IMR-90 (cell line): ENCODE measurements at regions not wholly inside any gene's neighbourhood (a gene's known extent, or its start where the extent isn't known, plus 50 kb on each side); places are given as distances from the start of the nearest gene placed in this dataset.

ENCODE experiments used
- ATAC-seq: fragments of 200-7000 bp; cut with Tn5 transposase; 2 replicates; pipeline ENCODE4 v1.9.1; 2020; ENCODE audit warnings: low read depth, mild to moderate bottlenecking, moderate library complexity
- BruUV-seq: library from RNA; stranded (reverse); fragments of 400-500 nt; replicated peaks from 2 replicates; lab custom pipeline; 2021; lab: Mats Ljungman, UMichigan
- CTCF ChIA-PET: fragments of 300-600 bp; formaldehyde crosslinking; extraction: SDS; loops from one replicate; lab custom pipeline; 2021; ENCODE audit warnings: antibody characterized with exemption; lab: Yijun Ruan, JAX
- POLR2A ChIA-PET: fragments of 300-600 bp; sonication (Branson Sonifier 250); formaldehyde crosslinking; loops from one replicate; lab custom pipeline; 2022; ENCODE audit warnings: antibody characterized with exemption; ENCODE audit not compliant: unreplicated experiment; lab: Charles Lee
- DNase-seq: peaks from one replicate; pipeline ENCODE4 v3.0.0; 2013
- H2AFZ ChIP-seq: replicated peaks from 2 replicates; pipeline ENCODE3; 2013; ENCODE audit warnings: low read length, mild to moderate bottlenecking; ENCODE audit not compliant: poor library complexity
- H2AK5ac ChIP-seq: 2 replicates; pipeline ENCODE4 v1.6.1; 2013; ENCODE audit warnings: low read depth, low read length, inconsistent platforms
- H2AK9ac ChIP-seq: replicated peaks from 2 replicates; pipeline ENCODE3; 2013; ENCODE audit warnings: mild to moderate bottlenecking, low read depth, low read length, moderate library complexity; ENCODE audit not compliant: poor library complexity
- H2BK120ac ChIP-seq: 2 replicates; pipeline ENCODE4 v1.6.1; 2013; ENCODE audit warnings: low read depth, low read length, inconsistent platforms
- H2BK15ac ChIP-seq: 3 replicates; pipeline ENCODE4 v1.6.1; 2013; ENCODE audit warnings: low read depth, low read length, inconsistent platforms
- H2BK20ac ChIP-seq: 2 replicates; pipeline ENCODE4 v1.6.1; 2013; ENCODE audit warnings: low read depth, mild to moderate bottlenecking, inconsistent platforms, low read length, moderate library complexity
- H2BK5ac ChIP-seq: 2 replicates; pipeline ENCODE4 v1.6.1; 2013; ENCODE audit warnings: mild to moderate bottlenecking, low read depth, low read length, inconsistent platforms; ENCODE audit not compliant: poor library complexity, severe bottlenecking
- H3K14ac ChIP-seq: replicated peaks from 2 replicates; pipeline ENCODE4 v1.6.1; 2013; ENCODE audit warnings: low read depth, low read length, inconsistent platforms
- H3K18ac ChIP-seq: 2 replicates; pipeline ENCODE4 v1.6.1; 2013; ENCODE audit warnings: low read depth, low read length, control low read depth
- H3K23ac ChIP-seq: 2 replicates; pipeline ENCODE4 v1.6.1; 2013; ENCODE audit warnings: low read depth, low read length, inconsistent platforms
- H3K27ac ChIP-seq: 2 replicates; pipeline ENCODE4 v1.5.1; 2013; ENCODE audit warnings: mild to moderate bottlenecking, control low read depth, low read length; ENCODE audit not compliant: insufficient read depth
- H3K27me3 ChIP-seq: 2 replicates; pipeline ENCODE4 v1.6.1; 2013; ENCODE audit warnings: low read length; ENCODE audit not compliant: control insufficient read depth, insufficient read depth
- H3K36me3 ChIP-seq: 2 replicates; pipeline ENCODE4 v1.6.1; 2013; ENCODE audit warnings: low read length, mixed read lengths; ENCODE audit not compliant: control insufficient read depth, insufficient read depth
- H3K4ac ChIP-seq: 2 replicates; pipeline ENCODE4 v1.6.1; 2013; ENCODE audit warnings: low read depth, low read length, inconsistent platforms
- H3K4me1 ChIP-seq: 2 replicates; pipeline ENCODE4 v1.6.1; 2013; ENCODE audit warnings: low read length, mixed read lengths; ENCODE audit not compliant: control insufficient read depth, insufficient read depth
- H3K4me2 ChIP-seq: 2 replicates; pipeline ENCODE4 v1.6.1; 2013; ENCODE audit warnings: low read depth, mild to moderate bottlenecking, control low read depth, low read length, moderate library complexity
- H3K4me3 ChIP-seq: 2 replicates; pipeline ENCODE4 v1.5.1; 2013; ENCODE audit warnings: low read depth, mild to moderate bottlenecking, control low read depth, low read length, moderate library complexity; ENCODE audit not compliant: insufficient read depth
- H3K56ac ChIP-seq: 2 replicates; pipeline ENCODE4 v1.6.1; 2013; ENCODE audit warnings: low read length, inconsistent platforms; ENCODE audit not compliant: insufficient read depth; ENCODE audit errors: extremely low read depth
- H3K79me1 ChIP-seq, 2 experiments: 2 replicates each; pipeline ENCODE4 v1.6.1; 2013; ENCODE audit warnings: low read length in 2 of 2, inconsistent platforms in 1 of 2, low read depth in 1 of 2
- H3K9ac ChIP-seq: 2 replicates; pipeline ENCODE4 v1.6.1; 2013; ENCODE audit warnings: low read depth, low read length, control low read depth
- H3K9me1 ChIP-seq: 2 replicates; pipeline ENCODE4 v1.6.1; 2013; ENCODE audit warnings: low read length, inconsistent platforms; ENCODE audit not compliant: insufficient read depth
- H3K9me3 ChIP-seq: 2 replicates; pipeline ENCODE4 v1.6.1; 2013; ENCODE audit warnings: low read length; ENCODE audit not compliant: control insufficient read depth, insufficient read depth
- H4K20me1 ChIP-seq: 2 replicates; pipeline ENCODE4 v1.6.1; 2013; ENCODE audit warnings: low read length, inconsistent platforms; ENCODE audit not compliant: insufficient read depth
- H4K5ac ChIP-seq: 2 replicates; pipeline ENCODE4 v1.6.1; 2013; ENCODE audit warnings: mild to moderate bottlenecking, low read depth, low read length, control low read depth
- H4K8ac ChIP-seq, 2 experiments: 2 replicates each; pipeline ENCODE4 v1.6.1; 2013; ENCODE audit warnings: low read depth in 2 of 2, low read length in 2 of 2, control low read depth in 1 of 2, inconsistent platforms in 1 of 2
- H4K91ac ChIP-seq: 2 replicates; pipeline ENCODE4 v1.6.1; 2013; ENCODE audit warnings: low read depth, low read length, inconsistent platforms; ENCODE audit not compliant: insufficient read depth
- BHLHE40 ChIP-seq: fragments of 150-350 bp; IDR thresholded peaks from 2 replicates; pipeline ENCODE4 v1.6.1; 2016; ENCODE audit warnings: mild to moderate bottlenecking, low read depth, low read length
- CEBPB ChIP-seq: IDR thresholded peaks from 2 replicates; pipeline ENCODE4 v1.6.1; 2012; ENCODE audit warnings: low read depth, low read length, improper control_type of control experiment
- CHD1 ChIP-seq: IDR thresholded peaks from 2 replicates; pipeline ENCODE4 v1.6.1; 2012; ENCODE audit warnings: low read depth, low read length, improper control_type of control experiment
- CTCF ChIP-seq: conservative IDR thresholded peaks from 2 replicates; pipeline ENCODE4 v1.5.1; 2012; ENCODE audit warnings: mild to moderate bottlenecking, low read depth, low read length, improper control_type of control experiment
- FOS ChIP-seq: fragments of 150-350 bp; IDR thresholded peaks from 2 replicates; pipeline ENCODE4 v1.6.1; 2016; ENCODE audit warnings: low read depth, low read length
- MAFK ChIP-seq: IDR thresholded peaks from 2 replicates; pipeline ENCODE4 v1.6.1; 2012; ENCODE audit warnings: low read depth, low read length, improper control_type of control experiment
- MAZ ChIP-seq: IDR thresholded peaks from 2 replicates; pipeline ENCODE4 v1.6.1; 2012; ENCODE audit warnings: low read depth, mild to moderate bottlenecking, low read length, improper control_type of control experiment, moderate library complexity, borderline replicate concordance
- MXI1 ChIP-seq: IDR thresholded peaks from 2 replicates; pipeline ENCODE4 v1.6.1; 2012; ENCODE audit warnings: low read depth, mild to moderate bottlenecking, low read length, moderate library complexity, borderline replicate concordance
- NFE2L2 ChIP-seq: fragments of 150-350 bp; IDR thresholded peaks from 2 replicates; pipeline ENCODE4 v1.6.1; 2016; ENCODE audit warnings: low read depth, mild to moderate bottlenecking, low read length
- POLR2A ChIP-seq: IDR thresholded peaks from 2 replicates; pipeline ENCODE4 v1.6.1; 2012; ENCODE audit warnings: mild to moderate bottlenecking, low read depth, low read length
- RAD21 ChIP-seq: IDR thresholded peaks from 2 replicates; pipeline ENCODE4 v1.6.1; 2012; ENCODE audit warnings: low read length, improper control_type of control experiment
- RCOR1 ChIP-seq: IDR thresholded peaks from 2 replicates; pipeline ENCODE4 v1.6.1; 2012; ENCODE audit warnings: mild to moderate bottlenecking, low read length, improper control_type of control experiment; ENCODE audit not compliant: insufficient replicate concordance
- RFX5 ChIP-seq: IDR thresholded peaks from 2 replicates; pipeline ENCODE4 v1.8.0; 2012; ENCODE audit warnings: low read depth, mild to moderate bottlenecking, low read length, moderate library complexity
- SMC3 ChIP-seq: fragments of 150-350 bp; IDR thresholded peaks from 2 replicates; pipeline ENCODE4 v1.6.1; 2016; ENCODE audit warnings: low read depth, mild to moderate bottlenecking, antibody characterized with exemption, low read length, moderate library complexity
- WGBS, 2 experiments: methylation state at CpG; one replicate each; pipeline versions ENCODE4 v1.1.5 to v1.1.7; 2013; ENCODE audit warnings: missing lambda C conversion rate in 2 of 2; ENCODE audit not compliant: insufficient read length in 1 of 2; ENCODE audit errors: extremely low coverage in 2 of 2; 5-methylcytosine and 5-hydroxymethylcytosine counted together
- dilution Hi-C: fragments of 300-500 bp; cut with HindIII; formaldehyde crosslinking; loops from one replicate; pipeline ENCODE4 v1.14.3; 2018; ENCODE audit warnings: low sequenced_read_pairs; ENCODE audit not compliant: unreplicated experiment
- in situ Hi-C: fragments of 300-500 bp; cut with MboI; formaldehyde crosslinking; loops from 3 replicates; pipeline ENCODE4 v1.14.3; 2019; ENCODE audit warnings: low sequenced_read_pairs, inconsistent platforms, mixed read lengths
- intact Hi-C: fragments of 100-400 bp; cut with micrococcal nuclease; formaldehyde crosslinking; loops from 2 replicates; pipeline ENCODE4 v1.10.0; 2022
- TF ChIP-seq, protein P1 (sequence below): fragments of 150-350 bp; IDR thresholded peaks from 2 replicates; pipeline ENCODE4 v1.6.1; 2017; ENCODE audit warnings: mild to moderate bottlenecking, antibody characterized with exemption, low read length, low read depth
- TF ChIP-seq, protein P2 (sequence below): fragments of 150-350 bp; IDR thresholded peaks from 2 replicates; pipeline ENCODE4 v1.6.1; 2016; ENCODE audit warnings: low read depth, mild to moderate bottlenecking, low read length, moderate library complexity, borderline replicate concordance

GRCh38 chr2:41949091-41949882, 98.5 kb upstream of the PKDCC start:
- H3K18ac ChIP-seq, result no peak overlapping the region
- WGBS, 2 experiments, result 100% methylated on average over 1 of the region's 7 CpGs; no CpG with 5 or more reads in 1 of the 2 experiments
- POLR2A ChIA-PET, result no interaction called here
- no peak overlapping the region for H2AK9ac ChIP-seq
- H2BK5ac ChIP-seq, result no peak overlapping the region
- no peak overlapping the region for H2BK20ac ChIP-seq
- dilution Hi-C loops, result no loop called here
- no peaks in the 10 kb centered on the region for H3K4me1 ChIP-seq
- CTCF ChIA-PET, result no interaction called here
- peaks cover 5% of the 10 kb centered on the region for H3K9me3 ChIP-seq
- H2AFZ ChIP-seq, result no peak overlapping the region
- H2BK120ac ChIP-seq, result no peak overlapping the region
- H2AK5ac ChIP-seq, result no peak overlapping the region
- H3K36me3 ChIP-seq, result no peaks in the 10 kb centered on the region
- no peak overlapping the region for H3K9ac ChIP-seq
- H4K20me1 ChIP-seq, result no peaks in the 10 kb centered on the region
- H3K79me1 ChIP-seq, result no peaks in the 10 kb centered on the region
- no TSS peak for BruUV-seq
- TF ChIP-seq RAD21 (no peak), NFE2L2 (no peak), POLR2A (no peak), MAZ (no peak), MXI1 (no peak), BHLHE40 (no peak), CEBPB (no peak), CTCF (no peak), RFX5 (no peak), RCOR1 (no peak), CHD1 (no peak), FOS (no peak), SMC3 (no peak), MAFK (no peak)
- TF ChIP-seq, protein P1, sequence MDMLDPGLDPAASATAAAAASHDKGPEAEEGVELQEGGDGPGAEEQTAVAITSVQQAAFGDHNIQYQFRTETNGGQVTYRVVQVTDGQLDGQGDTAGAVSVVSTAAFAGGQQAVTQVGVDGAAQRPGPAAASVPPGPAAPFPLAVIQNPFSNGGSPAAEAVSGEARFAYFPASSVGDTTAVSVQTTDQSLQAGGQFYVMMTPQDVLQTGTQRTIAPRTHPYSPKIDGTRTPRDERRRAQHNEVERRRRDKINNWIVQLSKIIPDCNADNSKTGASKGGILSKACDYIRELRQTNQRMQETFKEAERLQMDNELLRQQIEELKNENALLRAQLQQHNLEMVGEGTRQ, result no peak
- TF ChIP-seq, protein P2, sequence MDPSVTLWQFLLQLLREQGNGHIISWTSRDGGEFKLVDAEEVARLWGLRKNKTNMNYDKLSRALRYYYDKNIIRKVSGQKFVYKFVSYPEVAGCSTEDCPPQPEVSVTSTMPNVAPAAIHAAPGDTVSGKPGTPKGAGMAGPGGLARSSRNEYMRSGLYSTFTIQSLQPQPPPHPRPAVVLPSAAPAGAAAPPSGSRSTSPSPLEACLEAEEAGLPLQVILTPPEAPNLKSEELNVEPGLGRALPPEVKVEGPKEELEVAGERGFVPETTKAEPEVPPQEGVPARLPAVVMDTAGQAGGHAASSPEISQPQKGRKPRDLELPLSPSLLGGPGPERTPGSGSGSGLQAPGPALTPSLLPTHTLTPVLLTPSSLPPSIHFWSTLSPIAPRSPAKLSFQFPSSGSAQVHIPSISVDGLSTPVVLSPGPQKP, result no peak
- no peak overlapping the region for H3K14ac ChIP-seq
- no peak overlapping the region for H4K91ac ChIP-seq
- in situ Hi-C loops, result no loop called here
- no peak overlapping the region for H4K8ac ChIP-seq
- no peak overlapping the region for H3K56ac ChIP-seq
- H3K4ac ChIP-seq, result no peak overlapping the region
- H2BK15ac ChIP-seq, result no peak overlapping the region
- H3K4me2 ChIP-seq, result no peak overlapping the region
- intact Hi-C loops, result no loop called here
- H3K4me3 ChIP-seq, result no peak overlapping the region
- DNase-seq (no peak), ATAC-seq (no peak)
- H3K9me1 ChIP-seq, result no peaks in the 10 kb centered on the region
- no peak overlapping the region for H3K23ac ChIP-seq
- H3K27ac ChIP-seq, result no peak overlapping the region
- peaks cover 32% of the 10 kb centered on the region for H3K27me3 ChIP-seq
- H4K5ac ChIP-seq, result no peak overlapping the region
